Colon (tissue), 2 donors: ENCODE measurements at regions not wholly inside any gene's neighbourhood (a gene's known extent, or its start where the extent isn't known, plus 50 kb on each side); places are given as distances from the start of the nearest gene placed in this dataset.

Experiments used
- FAIRE-seq: peaks from 2 replicates; lab custom pipeline; 2012; peaks lifted over from hg19 to GRCh38; lab: Jason Lieb, UNC
- donor health status: control.
- donor health status: control.

DNA sequence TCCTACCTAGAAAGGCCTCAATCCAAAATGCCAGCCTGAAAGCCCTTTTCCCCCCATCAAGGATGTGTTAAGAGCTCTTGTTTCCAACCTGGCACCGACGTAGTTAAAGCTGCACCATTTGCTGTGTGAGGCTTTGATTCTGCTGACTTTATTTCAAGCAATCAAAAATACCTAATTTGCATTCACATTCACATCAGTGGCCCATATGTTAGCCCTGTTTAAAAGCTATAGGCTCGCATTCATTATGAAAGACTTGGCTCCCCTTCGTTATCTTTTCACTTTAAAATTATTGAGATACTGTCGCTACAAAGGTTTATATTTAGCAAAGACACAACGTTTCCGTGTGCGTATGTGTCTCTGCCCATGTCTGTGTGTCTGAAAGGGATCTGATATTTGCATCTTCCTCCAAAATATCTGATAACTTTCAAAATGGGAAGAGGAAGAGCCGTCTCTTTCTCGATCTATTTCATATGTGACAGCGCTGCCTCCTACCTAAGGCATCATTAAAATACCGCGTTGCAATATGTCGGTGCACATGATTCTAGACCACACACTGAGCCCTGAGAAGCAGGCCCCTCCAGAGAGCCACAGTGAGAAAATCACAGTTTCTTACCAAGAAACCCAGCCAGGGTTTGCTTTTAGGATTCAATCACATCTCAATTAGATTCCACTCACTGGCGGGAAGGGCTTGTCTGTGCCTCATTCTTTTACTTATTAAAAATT, 57.1 kb upstream of the ITPRID1 start:
- FAIRE-seq = no peak

DNA sequence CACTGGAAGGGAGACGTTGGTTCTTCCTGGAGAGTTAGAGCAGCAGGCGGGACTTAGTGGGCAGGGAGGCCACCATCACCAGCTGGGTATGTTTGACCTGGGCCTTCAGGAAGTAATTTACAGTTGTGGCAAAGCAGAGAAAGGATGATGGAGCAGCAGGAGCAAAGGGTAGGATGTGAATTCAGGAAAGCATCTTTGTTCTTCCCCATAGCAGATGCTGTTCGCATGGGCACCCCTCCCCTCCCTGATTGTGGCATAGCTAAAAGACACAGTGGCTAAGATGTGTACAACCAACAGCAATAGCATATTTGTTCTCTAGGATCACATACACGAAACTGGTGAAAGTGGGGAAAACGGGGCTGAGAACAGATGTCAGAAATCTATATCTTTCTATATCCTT, 56.3 kb upstream of the ITPRID1 start:
- FAIRE-seq = no peak

DNA sequence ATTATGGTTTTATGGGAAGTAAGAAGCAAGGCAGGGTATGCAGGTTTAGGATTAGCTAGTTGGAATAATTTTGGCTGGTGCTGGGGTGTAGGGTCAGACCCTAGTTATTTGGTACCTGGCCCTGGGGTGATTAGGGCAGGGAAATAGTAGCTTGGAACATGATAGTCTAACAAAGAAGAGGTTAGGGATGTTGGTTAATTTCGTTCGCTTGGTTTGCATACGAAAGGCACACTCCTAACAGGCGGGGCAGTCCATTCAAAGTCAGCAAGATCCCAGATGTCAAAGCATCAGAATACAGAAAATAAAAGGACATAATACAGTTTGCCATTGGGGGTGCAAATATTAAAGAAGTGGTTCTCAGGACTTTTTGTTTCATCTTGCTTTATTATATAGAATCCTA, 55.7 kb upstream of the ITPRID1 start:
- no peak for FAIRE-seq

DNA sequence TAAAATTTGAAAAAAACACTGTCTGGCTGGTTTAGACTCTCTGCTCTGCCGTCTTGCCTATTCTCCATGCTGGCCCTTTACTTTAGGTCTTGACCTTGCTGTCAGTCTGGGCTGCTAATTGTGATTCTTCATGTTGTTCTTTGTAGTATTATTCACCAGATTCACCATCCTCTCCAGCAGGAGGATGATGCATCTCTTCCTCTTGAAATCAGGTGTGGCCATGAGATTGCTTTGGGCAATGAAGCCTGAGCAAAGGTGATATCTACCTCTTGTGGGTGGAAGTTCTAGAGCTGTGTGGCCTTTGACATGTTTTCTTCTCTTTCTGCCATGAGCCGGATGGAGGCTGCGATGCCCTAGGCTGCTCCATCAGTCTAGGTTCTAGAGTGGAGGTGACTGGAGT, 51.3 kb upstream of the ITPRID1 start:
- FAIRE-seq = no peak
